Vagina (tissue), 2 donors: ENCODE measurements at regions not wholly inside any gene's neighbourhood (a gene's known extent, or its start where the extent isn't known, plus 50 kb on each side); places are given as distances from the start of the nearest gene placed in this dataset.

Experiments
- CTCF ChIP-seq, 3 experiments: fragments of 450-650 bp in 2 of 3; fragments of 200-600 bp in 1 of 3; sonication (generic) in 1 of 3; IDR thresholded peaks; one replicate each; pipeline ENCODE4 v1.5.1; 2017 to 2019; ENCODE audit warnings: antibody characterized with exemption in 3 of 3, mild to moderate bottlenecking in 2 of 3, moderate library complexity in 2 of 3
- POLR2A ChIP-seq, 2 donors: fragments of 450-650 bp; IDR thresholded peaks; one replicate each; pipeline ENCODE4 v1.6.1; 2017; ENCODE audit warnings: antibody characterized with exemption in 2 of 2, mild to moderate bottlenecking in 2 of 2, moderate library complexity in 2 of 2
- POLR2AphosphoS5 ChIP-seq, 2 donors: sonication (generic); formaldehyde crosslinking; IDR thresholded peaks; one replicate each; pipeline ENCODE4 v1.9.0; 2017; ENCODE audit warnings: antibody characterized with exemption in 2 of 2, mild to moderate bottlenecking in 2 of 2, low read depth in 1 of 2; ENCODE audit not compliant: insufficient read depth in 1 of 2

- TF ChIP-seq POLR2AphosphoS5 (IDR thresholded peaks at IDR 0.05; ENCODE audit: insufficient read depth in 1 of 2, low read depth in 1 of 2) (no peak), CTCF (IDR thresholded peaks at IDR 0.05) (no peak), POLR2A (IDR thresholded peaks at IDR 0.05) (no peak)
Observed at GRCh38 chr3:152089528-152089927, 179.2 kb upstream of the MBNL1 start.
